Hematopoietic multipotent progenitor cell treated with erythropoietin and hydrocortisone succinate and interleukin-3 and kit ligand, for 6 days (in vitro differentiated cells): ENCODE measurements at regions not wholly inside any gene's neighbourhood (a gene's known extent, or its start where the extent isn't known, plus 50 kb on each side); places are given as distances from the start of the nearest gene placed in this dataset.
A peak's percentile ranks its signal among the peaks of the same experiment; 100 is the strongest.
"Not testable (repeated sequence)": the region's sequence is repeated elsewhere in the genome, so short reads cannot be mapped to it uniquely, and the experiment has no call there.

ENCODE experiments used
- DNase-seq: peaks from one replicate; pipeline ENCODE4 v3.0.0-alpha.2; 2015

- not testable (repeated sequence) for DNase-seq
These were observed 590.1 kb downstream of the TMEM121 start for GRCh38 chr14:106116339-106116930.

GRCh38 chr14:106120101-106120500 is 593.7 kb downstream of the TMEM121 start:
- DNase-seq: no peak

GRCh38 chr14:106129274-106129673 is 602.9 kb downstream of the TMEM121 start:
- DNase-seq: peak; percentile 50

GRCh38 chr14:106129904-106130661 is 603.7 kb downstream of the TMEM121 start:
- DNase-seq: not testable (repeated sequence)

- not testable (repeated sequence) for DNase-seq
These were observed 606.7 kb downstream of the TMEM121 start for GRCh38 chr14:106133126-106133525.

DNA sequence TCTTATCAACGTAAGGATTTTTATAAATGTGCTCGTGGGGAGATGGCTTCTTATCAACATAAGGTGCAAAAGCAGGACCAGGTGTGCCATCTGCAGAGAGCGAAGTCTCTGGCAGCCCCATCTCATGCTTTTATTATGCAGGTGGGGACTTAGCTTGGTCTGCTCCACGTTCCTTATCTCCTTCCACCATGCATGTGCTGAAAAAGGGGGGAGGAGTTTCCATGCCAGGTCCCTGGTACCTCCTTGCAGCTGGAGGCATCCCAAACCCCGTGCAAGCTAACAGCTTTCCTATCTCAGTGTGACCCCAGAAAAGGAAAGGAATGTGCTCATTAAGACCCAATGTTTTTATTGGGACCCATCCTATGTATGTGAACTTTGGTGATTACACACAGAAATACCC is 608.5 kb downstream of the TMEM121 start:
- DNase-seq: peak; percentile 60

DNA sequence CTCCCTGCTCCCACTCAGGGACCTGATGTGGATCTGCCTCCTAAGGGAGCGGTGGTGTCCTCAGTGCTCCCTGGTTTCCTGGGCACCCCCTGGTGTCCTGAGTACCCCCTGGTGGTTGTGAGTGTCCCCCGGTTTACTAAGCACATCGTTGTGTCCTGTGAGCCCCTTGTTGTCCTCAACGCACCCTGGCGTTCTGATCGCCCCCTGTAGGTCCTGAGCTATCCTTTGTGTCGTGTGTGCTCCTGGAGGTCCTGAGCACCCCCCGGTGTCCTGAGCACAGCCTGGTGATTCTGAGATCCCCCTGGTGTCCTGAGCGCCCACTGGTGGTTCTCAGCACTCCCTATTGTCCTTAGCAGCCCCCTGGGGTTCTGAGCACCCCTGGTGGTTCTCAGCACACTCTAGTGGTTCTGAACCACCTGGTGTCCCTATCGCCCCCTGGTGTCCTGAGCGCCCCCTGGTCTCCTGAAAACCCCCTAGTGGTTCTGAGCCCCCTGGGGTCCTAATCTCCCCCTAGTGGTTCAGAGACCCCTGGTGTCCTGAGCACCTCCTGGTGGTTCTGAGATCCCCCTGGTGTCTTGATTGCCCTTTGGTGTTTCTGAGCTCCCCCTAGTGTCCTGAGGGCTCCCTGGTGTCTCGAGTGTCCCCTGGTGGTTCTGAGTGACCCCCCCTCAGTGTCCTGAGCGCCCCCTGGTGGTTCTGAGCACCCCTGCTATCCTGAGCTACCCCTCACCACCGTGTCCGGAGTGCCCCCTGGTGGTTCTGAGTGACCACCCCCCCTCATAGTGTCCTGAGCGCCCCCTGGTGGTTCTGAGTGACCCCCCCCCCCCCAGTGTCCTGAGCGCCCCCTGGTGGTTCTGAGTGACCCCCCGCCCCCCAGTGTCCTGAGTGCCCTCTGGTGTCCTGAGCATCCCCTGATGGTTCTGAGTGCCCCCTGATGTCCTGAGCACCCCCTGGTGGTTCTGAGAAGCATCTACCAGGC is 615.1 kb downstream of the TMEM121 start:
- DNase-seq: peak; percentile 27

GRCh38 chr14:106145731-106146130 is 619.3 kb downstream of the TMEM121 start:
- DNase-seq: not testable (repeated sequence)

DNA sequence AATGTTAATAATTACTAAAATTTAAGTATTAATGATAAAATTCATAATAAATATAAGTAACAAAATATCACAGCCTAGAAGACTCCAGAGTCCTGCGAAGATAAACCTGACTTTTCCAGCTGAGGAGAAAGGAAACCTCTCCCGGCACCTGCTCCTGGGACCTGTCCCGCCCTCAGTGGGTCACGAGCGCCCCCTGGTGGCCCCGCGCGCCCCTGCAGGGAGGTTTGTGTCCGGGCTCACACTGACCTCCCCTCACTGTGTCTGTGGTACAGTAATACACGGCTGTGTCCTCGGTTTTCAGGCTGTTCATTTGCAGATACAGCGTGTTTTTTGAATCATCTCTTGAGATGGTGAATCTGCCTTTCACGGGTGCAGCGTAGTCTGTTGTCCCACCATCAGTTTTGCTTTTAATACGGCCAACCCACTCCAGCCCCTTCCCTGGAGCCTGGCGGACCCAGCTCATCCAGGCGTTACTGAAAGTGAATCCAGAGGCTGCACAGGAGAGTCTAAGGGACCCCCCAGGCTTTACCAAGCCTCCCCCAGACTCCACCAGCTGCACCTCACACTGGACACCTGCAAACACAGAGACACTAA is 627.1 kb downstream of the TMEM121 start:
- peak; percentile 65 for DNase-seq

- no peak for DNase-seq
These were observed 636.9 kb downstream of the TMEM121 start for GRCh38 chr14:106163316-106163715.

DNA sequence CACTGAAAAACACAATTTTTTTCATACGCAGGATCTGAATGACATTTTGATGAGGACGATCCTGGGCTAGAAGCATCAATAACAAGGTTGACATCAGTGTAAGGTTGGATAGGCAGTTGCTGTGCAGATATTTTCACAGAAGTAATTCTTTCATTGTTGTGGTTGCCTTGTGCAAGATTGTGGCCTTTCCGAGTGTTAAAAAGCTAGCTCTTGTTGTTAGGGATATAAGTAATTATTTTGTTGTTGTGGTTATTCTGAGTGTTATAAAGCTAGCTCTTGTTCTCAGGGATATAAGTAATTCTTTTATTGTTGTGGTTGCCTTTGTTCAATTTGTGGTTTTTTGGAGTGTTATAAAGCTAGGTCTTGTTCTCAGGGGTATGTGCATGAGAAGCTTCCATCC is 637.4 kb downstream of the TMEM121 start:
- DNase-seq: not testable (repeated sequence)

GRCh38 chr14:106166232-106166631 is 639.8 kb downstream of the TMEM121 start:
- no peak for DNase-seq

- DNase-seq: no peak
These were observed 640.3 kb downstream of the TMEM121 start for GRCh38 chr14:106166650-106167204.

- DNase-seq: peak; percentile 37
These were observed 643.8 kb downstream of the TMEM121 start for GRCh38 chr14:106170163-106170658.

DNA sequence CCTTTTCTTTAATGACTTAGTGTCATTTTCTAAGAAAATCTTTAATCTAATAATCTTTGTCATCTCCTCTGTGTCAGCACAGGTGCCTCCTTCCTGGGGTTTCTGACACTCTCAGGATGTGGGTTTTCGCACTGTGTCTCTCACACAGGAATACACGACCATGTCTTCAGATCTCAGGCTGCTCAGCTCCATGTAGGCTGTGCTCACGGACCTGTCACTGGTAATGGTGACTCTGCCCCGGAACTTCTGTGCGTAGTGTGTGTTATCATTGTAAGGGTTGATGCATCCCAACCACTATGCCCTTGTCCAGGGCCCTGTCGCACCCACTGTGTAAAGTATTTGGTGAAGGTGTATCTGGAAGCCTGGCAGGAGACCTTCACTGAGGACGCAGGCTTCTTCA is 647.8 kb downstream of the TMEM121 start:
- no peak for DNase-seq

GRCh38 chr14:106177266-106178246 is 651.2 kb downstream of the TMEM121 start:
- DNase-seq: not testable (repeated sequence)

DNA sequence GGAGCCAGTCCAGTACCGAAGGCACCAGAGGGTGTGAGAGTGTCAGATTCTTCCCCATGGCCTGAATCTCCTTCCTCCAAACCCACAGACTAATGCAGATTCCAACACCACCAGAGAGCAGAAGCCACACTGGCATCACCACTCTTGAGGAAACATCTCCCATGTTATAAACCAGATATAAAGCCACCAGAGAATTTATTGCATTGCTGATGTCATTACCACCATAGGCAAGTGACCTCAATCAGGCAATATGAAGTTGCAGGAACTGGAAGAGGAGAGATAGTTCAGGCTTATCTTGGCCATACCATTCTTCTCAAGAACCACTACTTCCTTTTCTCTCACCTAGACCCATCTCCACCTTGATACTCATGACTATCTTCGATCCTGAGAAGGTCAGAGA is 653.4 kb downstream of the TMEM121 start:
- no peak for DNase-seq

- not testable (repeated sequence) for DNase-seq
These were observed 658.4 kb downstream of the TMEM121 start for GRCh38 chr14:106184771-106185170.

DNA sequence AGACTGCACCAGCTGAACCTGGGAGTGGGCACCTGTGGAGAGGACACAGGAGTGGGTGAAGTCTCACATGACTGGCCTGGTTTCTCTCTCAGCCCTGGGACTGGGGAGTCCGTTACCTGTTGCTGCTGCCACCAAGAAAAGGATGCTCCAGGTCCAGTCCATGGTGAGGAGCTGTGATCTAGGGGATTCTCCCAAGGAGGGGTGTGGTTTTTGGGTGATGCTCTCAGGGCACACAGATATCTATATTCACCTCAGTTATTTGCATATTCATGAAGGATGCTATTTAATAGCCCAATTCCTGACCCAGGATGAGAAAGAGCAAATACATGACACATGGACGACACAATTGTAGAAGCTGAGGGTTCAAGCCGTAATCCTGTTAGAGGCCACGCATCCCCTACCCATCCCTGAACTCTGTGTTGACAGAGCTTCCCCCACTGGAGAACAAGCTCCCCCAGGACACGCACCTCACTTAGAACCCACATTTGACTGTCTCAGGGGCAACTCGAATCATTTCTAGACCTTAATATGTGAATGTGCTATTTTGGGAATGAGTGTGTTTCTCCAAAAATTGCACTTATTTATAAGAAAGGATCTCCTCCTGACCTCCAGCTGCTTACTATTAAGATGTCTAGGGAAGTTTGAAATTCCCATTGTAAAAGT is 658.9 kb downstream of the TMEM121 start:
- DNase-seq: not testable (repeated sequence)

- DNase-seq: peak; percentile 29
These were observed 659.5 kb downstream of the TMEM121 start for GRCh38 chr14:106185837-106186233.
